ENCODE measurements at regions not wholly inside any gene's neighbourhood (a gene's known extent, or its start where the extent isn't known, plus 50 kb on each side); places are given as distances from the start of the nearest gene placed in this dataset.

DNA sequence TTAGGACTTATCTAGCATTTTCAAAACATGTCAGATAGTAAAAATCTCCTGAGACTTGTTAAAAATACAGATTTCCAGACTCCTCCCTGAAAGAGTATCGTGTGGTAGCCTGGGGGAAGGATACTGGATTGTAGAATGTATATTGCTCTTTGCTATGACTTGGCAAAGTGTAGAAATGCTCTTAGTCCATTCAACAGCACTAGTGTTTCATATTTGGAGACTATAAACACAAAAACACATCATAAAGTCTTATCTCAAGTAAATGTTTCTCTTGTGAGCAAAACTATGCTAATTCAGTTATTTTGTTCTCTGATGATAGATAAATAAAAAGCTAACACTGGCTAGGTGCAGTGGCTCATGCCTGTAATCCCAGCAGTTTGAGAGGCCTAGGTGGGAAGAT lies 137.5 kb upstream of the PRPS1L1 start:
- TF ChIP-seq, protein P1, sequence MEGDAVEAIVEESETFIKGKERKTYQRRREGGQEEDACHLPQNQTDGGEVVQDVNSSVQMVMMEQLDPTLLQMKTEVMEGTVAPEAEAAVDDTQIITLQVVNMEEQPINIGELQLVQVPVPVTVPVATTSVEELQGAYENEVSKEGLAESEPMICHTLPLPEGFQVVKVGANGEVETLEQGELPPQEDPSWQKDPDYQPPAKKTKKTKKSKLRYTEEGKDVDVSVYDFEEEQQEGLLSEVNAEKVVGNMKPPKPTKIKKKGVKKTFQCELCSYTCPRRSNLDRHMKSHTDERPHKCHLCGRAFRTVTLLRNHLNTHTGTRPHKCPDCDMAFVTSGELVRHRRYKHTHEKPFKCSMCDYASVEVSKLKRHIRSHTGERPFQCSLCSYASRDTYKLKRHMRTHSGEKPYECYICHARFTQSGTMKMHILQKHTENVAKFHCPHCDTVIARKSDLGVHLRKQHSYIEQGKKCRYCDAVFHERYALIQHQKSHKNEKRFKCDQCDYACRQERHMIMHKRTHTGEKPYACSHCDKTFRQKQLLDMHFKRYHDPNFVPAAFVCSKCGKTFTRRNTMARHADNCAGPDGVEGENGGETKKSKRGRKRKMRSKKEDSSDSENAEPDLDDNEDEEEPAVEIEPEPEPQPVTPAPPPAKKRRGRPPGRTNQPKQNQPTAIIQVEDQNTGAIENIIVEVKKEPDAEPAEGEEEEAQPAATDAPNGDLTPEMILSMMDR (IDR thresholded peaks at IDR 0.05), result no peak
- TF ChIP-seq ZFX (IDR thresholded peaks at IDR 0.05; ENCODE audit: borderline replicate concordance), result no peak

All from 22Rv1 (cell line).